ENCODE measurements at regions not wholly inside any gene's neighbourhood (a gene's known extent, or its start where the extent isn't known, plus 50 kb on each side); places are given as distances from the start of the nearest gene placed in this dataset.

- DNase-seq: no peak
These were observed 164.7 kb upstream of the CTTNBP2NL start for GRCh38 chr1:112231331-112231730.

- no peak for DNase-seq
These were observed 163.2 kb upstream of the CTTNBP2NL start for GRCh38 chr1:112232848-112233247.

- no peak for DNase-seq
These were observed 161.3 kb upstream of the CTTNBP2NL start for GRCh38 chr1:112234710-112235109.

- no peak for DNase-seq
These were observed 157.9 kb upstream of the CTTNBP2NL start for GRCh38 chr1:112237983-112238545.

GRCh38 chr1:112239683-112240330 is 156.2 kb upstream of the CTTNBP2NL start:
- DNase-seq: no peak

- DNase-seq: no peak
These were observed 153.5 kb upstream of the CTTNBP2NL start for GRCh38 chr1:112242470-112242869.

- DNase-seq: no peak
These were observed 151.9 kb upstream of the CTTNBP2NL start for GRCh38 chr1:112244131-112244530.

GRCh38 chr1:112245114-112245513 is 150.9 kb upstream of the CTTNBP2NL start:
- no peak for DNase-seq

- no peak for DNase-seq
These were observed 148.9 kb upstream of the CTTNBP2NL start for GRCh38 chr1:112247036-112247597.

- no peak for DNase-seq
These were observed 148.1 kb upstream of the CTTNBP2NL start for GRCh38 chr1:112247961-112248360.

- DNase-seq: no peak
These were observed 145.1 kb upstream of the CTTNBP2NL start for GRCh38 chr1:112250892-112251291.

GRCh38 chr1:112251766-112252506 is 144.1 kb upstream of the CTTNBP2NL start:
- DNase-seq: no peak

GRCh38 chr1:112253366-112253765 is 142.6 kb upstream of the CTTNBP2NL start:
- DNase-seq: no peak

- DNase-seq: no peak
These were observed 140.9 kb upstream of the CTTNBP2NL start for GRCh38 chr1:112255080-112255479.

GRCh38 chr1:112256411-112256810 is 139.6 kb upstream of the CTTNBP2NL start:
- DNase-seq: no peak

- DNase-seq: no peak
These were observed 138.8 kb upstream of the CTTNBP2NL start for GRCh38 chr1:112257043-112257835.

GRCh38 chr1:112260699-112261098 is 135.3 kb upstream of the CTTNBP2NL start:
- no peak for DNase-seq

- no peak for DNase-seq
These were observed 133.7 kb upstream of the CTTNBP2NL start for GRCh38 chr1:112262316-112262715.

- no peak for DNase-seq
These were observed 133.0 kb upstream of the CTTNBP2NL start for GRCh38 chr1:112263042-112263441.

- no peak for DNase-seq
These were observed 132.6 kb upstream of the CTTNBP2NL start for GRCh38 chr1:112263453-112263852.

GRCh38 chr1:112264010-112264409 is 132.0 kb upstream of the CTTNBP2NL start:
- DNase-seq: no peak

- DNase-seq: no peak
These were observed 131.5 kb upstream of the CTTNBP2NL start for GRCh38 chr1:112264553-112264952.

- DNase-seq: no peak
These were observed 130.1 kb upstream of the CTTNBP2NL start for GRCh38 chr1:112265931-112266330.
